Stomach (tissue), 4 donors: ENCODE measurements at regions not wholly inside any gene's neighbourhood (a gene's known extent, or its start where the extent isn't known, plus 50 kb on each side); places are given as distances from the start of the nearest gene placed in this dataset.

Experiments used
- CTCF ChIP-seq, 7 experiments: fragments of 450-650 bp in 4 of 7; fragments of 200-600 bp in 3 of 7; sonication (generic) in 3 of 7; IDR thresholded peaks; one replicate each; pipeline ENCODE4 v1.5.1; 2016 to 2019; ENCODE audit warnings: antibody characterized with exemption in 7 of 7, control low read depth in 2 of 7, mild to moderate bottlenecking in 1 of 7
- EP300 ChIP-seq: sonication (generic); formaldehyde crosslinking; IDR thresholded peaks from one replicate; pipeline ENCODE4 v1.6.1; 2017; ENCODE audit warnings: antibody characterized with exemption
- POLR2A ChIP-seq, 4 donors: fragments of 450-650 bp; IDR thresholded peaks; one replicate each; pipeline ENCODE4 v1.6.1; 2016; ENCODE audit warnings: antibody characterized with exemption in 4 of 4, control low read depth in 2 of 4, mild to moderate bottlenecking in 1 of 4, moderate library complexity in 1 of 4
- POLR2AphosphoS5 ChIP-seq, 3 donors: sonication (generic); formaldehyde crosslinking; IDR thresholded peaks; one replicate each; pipeline ENCODE4 v1.6.1; 2016; ENCODE audit warnings: antibody characterized with exemption in 3 of 3

- no peak for TF ChIP-seq CTCF (IDR thresholded peaks at IDR 0.05)
- TF ChIP-seq POLR2A (IDR thresholded peaks at IDR 0.05), result no peak
- no peak for TF ChIP-seq POLR2AphosphoS5 (IDR thresholded peaks at IDR 0.05)
- TF ChIP-seq EP300, result no peak
These were observed 196.9 kb downstream of the ANKRD30B start for GRCh38 chr18:14944838-14945237.
